PC-9 (cell line): ENCODE measurements at regions not wholly inside any gene's neighbourhood (a gene's known extent, or its start where the extent isn't known, plus 50 kb on each side); places are given as distances from the start of the nearest gene placed in this dataset.

ENCODE experiments used
- EZH2 ChIP-seq: fragments of 200-600 bp; sonication (generic); IDR thresholded peaks from 2 replicates; pipeline ENCODE4 v1.8.0; 2017; ENCODE audit warnings: antibody characterized with exemption, low read depth
- TF ChIP-seq, protein P1 (sequence below): fragments of 200-600 bp; sonication (generic); conservative IDR thresholded peaks from 2 replicates; pipeline ENCODE4 v1.6.1; 2017; ENCODE audit warnings: mixed run types, antibody characterized with exemption, mild to moderate bottlenecking, moderate library complexity

DNA sequence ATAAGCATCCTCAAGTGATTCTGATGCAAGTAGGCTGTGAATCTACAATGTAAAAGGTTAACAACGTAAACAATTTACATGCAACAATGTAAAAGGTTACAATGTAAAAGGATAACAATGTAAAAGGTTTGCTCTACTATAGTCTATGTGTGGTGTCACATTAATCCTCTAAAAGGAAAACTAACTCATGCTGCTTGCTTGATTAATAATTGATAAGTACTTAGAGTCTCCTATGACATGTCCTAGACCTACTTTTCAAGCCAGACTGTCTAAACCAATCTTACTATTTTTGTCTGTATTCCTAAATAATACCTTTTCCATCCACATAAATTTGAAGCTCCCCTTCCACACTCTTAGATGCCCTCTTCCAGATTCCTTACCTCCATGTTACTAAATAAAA is 606.8 kb downstream of the LTN1 start:
- TF ChIP-seq, protein P1, sequence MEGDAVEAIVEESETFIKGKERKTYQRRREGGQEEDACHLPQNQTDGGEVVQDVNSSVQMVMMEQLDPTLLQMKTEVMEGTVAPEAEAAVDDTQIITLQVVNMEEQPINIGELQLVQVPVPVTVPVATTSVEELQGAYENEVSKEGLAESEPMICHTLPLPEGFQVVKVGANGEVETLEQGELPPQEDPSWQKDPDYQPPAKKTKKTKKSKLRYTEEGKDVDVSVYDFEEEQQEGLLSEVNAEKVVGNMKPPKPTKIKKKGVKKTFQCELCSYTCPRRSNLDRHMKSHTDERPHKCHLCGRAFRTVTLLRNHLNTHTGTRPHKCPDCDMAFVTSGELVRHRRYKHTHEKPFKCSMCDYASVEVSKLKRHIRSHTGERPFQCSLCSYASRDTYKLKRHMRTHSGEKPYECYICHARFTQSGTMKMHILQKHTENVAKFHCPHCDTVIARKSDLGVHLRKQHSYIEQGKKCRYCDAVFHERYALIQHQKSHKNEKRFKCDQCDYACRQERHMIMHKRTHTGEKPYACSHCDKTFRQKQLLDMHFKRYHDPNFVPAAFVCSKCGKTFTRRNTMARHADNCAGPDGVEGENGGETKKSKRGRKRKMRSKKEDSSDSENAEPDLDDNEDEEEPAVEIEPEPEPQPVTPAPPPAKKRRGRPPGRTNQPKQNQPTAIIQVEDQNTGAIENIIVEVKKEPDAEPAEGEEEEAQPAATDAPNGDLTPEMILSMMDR = no peak
- TF ChIP-seq EZH2 = no peak
